ENCODE measurements at regions not wholly inside any gene's neighbourhood (a gene's known extent, or its start where the extent isn't known, plus 50 kb on each side); places are given as distances from the start of the nearest gene placed in this dataset.

DNA sequence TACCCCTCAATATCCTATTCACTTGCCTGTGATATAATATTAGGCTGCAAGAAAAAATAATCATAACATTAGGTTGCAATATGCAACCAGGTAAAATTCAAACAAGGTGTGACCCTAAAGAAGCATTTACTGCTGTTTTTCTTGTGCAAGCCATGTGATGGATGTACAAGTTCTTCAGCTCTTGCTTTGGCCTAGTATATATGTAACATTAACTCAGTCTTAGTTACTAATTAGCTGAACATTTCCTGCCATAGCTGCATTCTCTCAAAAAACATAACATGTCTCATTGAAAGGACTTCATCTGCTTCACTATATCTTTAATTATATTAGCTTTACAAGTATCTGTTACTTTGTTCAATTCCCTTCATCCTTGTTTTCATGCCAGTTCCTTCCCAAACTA is 406.8 kb upstream of the HTR2A start:
- Histone ChIP-seq H3K4me1 (no peaks in the 10 kb centered on the region), H3K27ac (no peak overlapping the region), H3K36me3 (no peaks in the 10 kb centered on the region), H3K9me3 (no peaks in the 10 kb centered on the region), H3K4me3 (no peak overlapping the region), H3K27me3 (no peaks in the 10 kb centered on the region)
- TF ChIP-seq, protein P1, sequence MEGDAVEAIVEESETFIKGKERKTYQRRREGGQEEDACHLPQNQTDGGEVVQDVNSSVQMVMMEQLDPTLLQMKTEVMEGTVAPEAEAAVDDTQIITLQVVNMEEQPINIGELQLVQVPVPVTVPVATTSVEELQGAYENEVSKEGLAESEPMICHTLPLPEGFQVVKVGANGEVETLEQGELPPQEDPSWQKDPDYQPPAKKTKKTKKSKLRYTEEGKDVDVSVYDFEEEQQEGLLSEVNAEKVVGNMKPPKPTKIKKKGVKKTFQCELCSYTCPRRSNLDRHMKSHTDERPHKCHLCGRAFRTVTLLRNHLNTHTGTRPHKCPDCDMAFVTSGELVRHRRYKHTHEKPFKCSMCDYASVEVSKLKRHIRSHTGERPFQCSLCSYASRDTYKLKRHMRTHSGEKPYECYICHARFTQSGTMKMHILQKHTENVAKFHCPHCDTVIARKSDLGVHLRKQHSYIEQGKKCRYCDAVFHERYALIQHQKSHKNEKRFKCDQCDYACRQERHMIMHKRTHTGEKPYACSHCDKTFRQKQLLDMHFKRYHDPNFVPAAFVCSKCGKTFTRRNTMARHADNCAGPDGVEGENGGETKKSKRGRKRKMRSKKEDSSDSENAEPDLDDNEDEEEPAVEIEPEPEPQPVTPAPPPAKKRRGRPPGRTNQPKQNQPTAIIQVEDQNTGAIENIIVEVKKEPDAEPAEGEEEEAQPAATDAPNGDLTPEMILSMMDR (IDR thresholded peaks at IDR 0.05) = no peak
- TF ChIP-seq POLR2AphosphoS5 (IDR thresholded peaks at IDR 0.05; ENCODE audit: insufficient read depth in 1 of 2, low read depth in 1 of 2) = no peak
- TF ChIP-seq POLR2A (IDR thresholded peaks at IDR 0.05) = no peak
- no peak for DNase-seq (ENCODE audit: extremely low spot score in 2 of 2)
- intact Hi-C loops (cut with DNase I) = no loop called here

DNA sequence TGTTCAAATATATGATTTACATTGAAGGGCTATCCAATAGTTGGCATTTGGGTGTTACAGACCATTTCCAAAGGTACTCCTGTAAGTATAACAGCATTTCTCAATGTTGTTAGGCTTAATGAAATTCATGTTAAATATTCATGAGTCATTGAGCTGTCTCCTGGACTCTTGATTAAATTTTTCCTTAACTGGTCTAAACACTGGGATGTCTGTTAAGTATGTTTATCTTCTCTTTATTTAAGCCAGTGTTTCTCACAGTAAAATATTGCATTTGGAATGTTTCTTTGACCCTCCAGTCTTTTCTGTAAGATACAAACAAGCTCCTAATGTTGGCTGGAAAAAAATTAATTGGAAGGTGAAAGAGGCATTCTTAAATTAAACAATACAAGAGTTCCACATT is 402.5 kb upstream of the HTR2A start:
- intact Hi-C loops (cut with DNase I) = no loop called here
- Histone ChIP-seq H3K4me3 (no peak overlapping the region), H3K27me3 (no peaks in the 10 kb centered on the region), H3K9me3 (no peaks in the 10 kb centered on the region), H3K4me1 (no peaks in the 10 kb centered on the region), H3K27ac (no peak overlapping the region), H3K36me3 (no peaks in the 10 kb centered on the region)
- TF ChIP-seq POLR2A (IDR thresholded peaks at IDR 0.05) (no peak), POLR2AphosphoS5 (IDR thresholded peaks at IDR 0.05; ENCODE audit: insufficient read depth in 1 of 2, low read depth in 1 of 2) (no peak)
- TF ChIP-seq, protein P1 (IDR thresholded peaks at IDR 0.05) = no peak
- DNase-seq (ENCODE audit: extremely low spot score in 2 of 2) = no peak

DNA sequence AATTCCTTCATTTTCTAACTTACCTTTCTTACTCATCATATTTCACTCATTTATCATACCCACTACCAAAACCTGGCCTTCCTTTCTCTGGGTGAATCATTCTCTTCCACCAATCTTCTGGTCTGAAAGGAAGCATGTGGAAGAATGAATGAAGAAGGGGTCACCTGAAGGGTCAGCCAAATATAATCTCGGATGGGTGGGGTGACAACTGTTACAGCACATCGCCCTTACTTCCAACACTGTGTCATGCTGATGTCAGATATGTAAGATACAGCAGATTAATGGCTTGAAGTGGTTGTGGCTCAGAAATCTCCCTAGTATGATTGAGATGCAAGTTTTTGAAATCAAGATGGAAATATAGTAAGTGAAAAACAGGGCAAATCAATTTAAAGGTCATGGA is 401.7 kb upstream of the HTR2A start:
- no peak overlapping the region for H3K4me3 ChIP-seq
- TF ChIP-seq POLR2AphosphoS5 (IDR thresholded peaks at IDR 0.05; ENCODE audit: insufficient read depth in 1 of 2, low read depth in 1 of 2) (no peak), POLR2A (IDR thresholded peaks at IDR 0.05) (no peak)
- TF ChIP-seq, protein P1 (IDR thresholded peaks at IDR 0.05) = no peak
- intact Hi-C loops (cut with DNase I) = no loop called here
- DNase-seq (ENCODE audit: extremely low spot score in 2 of 2) = no peak
- H3K27me3 ChIP-seq = no peaks in the 10 kb centered on the region
- no peaks in the 10 kb centered on the region for H3K4me1 ChIP-seq
- H3K9me3 ChIP-seq = no peaks in the 10 kb centered on the region
- no peaks in the 10 kb centered on the region for H3K36me3 ChIP-seq
- no peak overlapping the region for H3K27ac ChIP-seq

DNA sequence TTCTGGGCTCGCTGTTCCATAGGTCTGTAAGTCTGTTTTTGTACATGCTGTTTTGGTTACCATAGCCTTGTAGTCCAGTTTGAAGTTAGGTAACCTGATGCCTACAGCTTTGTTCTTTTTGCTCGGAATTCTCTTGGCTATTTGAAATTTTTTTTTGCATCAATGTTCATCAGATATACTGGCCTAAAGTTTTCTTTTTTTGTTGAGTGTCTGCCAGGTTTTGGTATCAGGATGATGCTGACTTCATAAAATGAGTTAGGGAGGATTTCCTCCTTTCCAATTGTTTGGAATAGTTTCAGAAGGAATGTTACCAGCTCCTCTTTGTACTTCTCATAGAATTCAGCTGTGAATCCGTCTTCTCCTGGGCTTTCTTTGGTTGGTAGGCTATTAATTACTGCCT is 397.8 kb upstream of the HTR2A start:
- TF ChIP-seq POLR2AphosphoS5 (IDR thresholded peaks at IDR 0.05; ENCODE audit: insufficient read depth in 1 of 2, low read depth in 1 of 2) = no peak
- TF ChIP-seq, protein P1 (IDR thresholded peaks at IDR 0.05) = no peak
- no peak for DNase-seq (ENCODE audit: extremely low spot score in 2 of 2)
- Histone ChIP-seq H3K4me3 (no peak overlapping the region), H3K4me1 (no peaks in the 10 kb centered on the region), H3K36me3 (no peaks in the 10 kb centered on the region), H3K27me3 (no peaks in the 10 kb centered on the region), H3K27ac (no peak overlapping the region), H3K9me3 (no peaks in the 10 kb centered on the region)
- intact Hi-C loops (cut with DNase I) = no loop called here

DNA sequence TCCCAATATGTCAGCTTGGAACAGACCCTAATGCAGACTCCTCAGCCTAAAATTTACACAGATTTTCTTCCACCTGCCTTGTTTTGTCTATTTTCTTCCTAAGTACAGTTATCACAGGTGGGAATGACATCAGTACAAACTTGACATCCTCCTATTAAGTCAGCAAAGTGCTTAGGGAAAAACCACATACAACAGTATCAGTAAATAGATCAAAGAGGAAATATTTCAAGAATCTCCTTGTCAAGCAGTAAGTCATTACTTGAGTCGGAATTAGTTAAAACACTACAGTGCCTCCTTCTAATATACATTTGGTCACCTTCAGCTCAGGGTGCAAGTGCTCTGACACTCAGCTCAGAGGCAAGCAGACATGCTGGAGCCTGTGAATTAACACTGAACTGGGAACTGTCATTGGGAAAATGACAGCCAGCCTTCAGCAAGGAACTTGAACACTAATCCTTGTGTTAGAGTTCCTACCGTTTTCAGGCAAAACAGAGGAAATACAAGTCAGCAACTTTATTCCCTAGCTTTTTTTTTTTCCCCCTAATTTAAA is 394.3 kb upstream of the HTR2A start:
- no peak overlapping the region for H3K4me3 ChIP-seq
- H3K4me1 ChIP-seq = no peaks in the 10 kb centered on the region
- no peak overlapping the region for H3K27ac ChIP-seq
- intact Hi-C loops (cut with DNase I) = no loop called here
- no peaks in the 10 kb centered on the region for H3K9me3 ChIP-seq
- no peaks in the 10 kb centered on the region for H3K36me3 ChIP-seq
- TF ChIP-seq POLR2AphosphoS5 (IDR thresholded peaks at IDR 0.05; ENCODE audit: insufficient read depth in 1 of 2, low read depth in 1 of 2) = no peak
- TF ChIP-seq, protein P1 (IDR thresholded peaks at IDR 0.05) = no peak
- DNase-seq (ENCODE audit: extremely low spot score in 2 of 2) = no peak
- no peaks in the 10 kb centered on the region for H3K27me3 ChIP-seq

Measured in vagina (tissue), 2 donors.